CD14-positive monocyte (primary cell): ENCODE measurements at regions not wholly inside any gene's neighbourhood (a gene's known extent, or its start where the extent isn't known, plus 50 kb on each side); places are given as distances from the start of the nearest gene placed in this dataset.

Source experiments
- DNase-seq, 3 donors: peaks; one replicate each; pipeline ENCODE4 v3.0.0-alpha.2; 2011 to 2022
- H2AFZ ChIP-seq: 2 replicates; pipeline ENCODE4 v1.6.0; 2012; ENCODE audit warnings: mild to moderate bottlenecking, low read depth, low read length, inconsistent platforms; ENCODE audit not compliant: insufficient read depth, poor library complexity, severe bottlenecking
- H3K27ac ChIP-seq, 2 donors: 1 replicate in 1 of 2; 2 replicates in 1 of 2; pipeline ENCODE4 v1.5.1; 2012 to 2013; ENCODE audit warnings: low read length in 2 of 2, control low read depth in 1 of 2, inconsistent platforms in 1 of 2, low read depth in 1 of 2, mild to moderate bottlenecking in 1 of 2
- H3K27me3 ChIP-seq, 2 donors: one replicate each; pipeline versions ENCODE4 v1.6.0 to v1.6.1; 2011 to 2013; ENCODE audit warnings: low read length in 2 of 2; ENCODE audit not compliant: control insufficient read depth in 2 of 2, insufficient read depth in 2 of 2
- H3K36me3 ChIP-seq, 2 donors: replicated peaks in 1 of 2; 1 replicate in 1 of 2; 2 replicates in 1 of 2; pipeline versions ENCODE4 v1.5.1 to v1.6.1; 2012 to 2013; ENCODE audit warnings: low read length in 2 of 2, control low read depth in 1 of 2, inconsistent platforms in 1 of 2, mild to moderate bottlenecking in 1 of 2; ENCODE audit not compliant: insufficient read depth in 2 of 2, control insufficient read depth in 1 of 2
- H3K4me1 ChIP-seq, 2 donors: 1 replicate in 1 of 2; 2 replicates in 1 of 2; pipeline versions ENCODE4 v1.5.1 to v1.6.1; 2012 to 2013; ENCODE audit warnings: low read length in 2 of 2, control low read depth in 1 of 2, inconsistent platforms in 1 of 2, mild to moderate bottlenecking in 1 of 2, moderate library complexity in 1 of 2; ENCODE audit not compliant: insufficient read depth in 2 of 2, control insufficient read depth in 1 of 2
- H3K4me2 ChIP-seq: replicated peaks from 2 replicates; pipeline ENCODE3; 2012; ENCODE audit warnings: low read length, moderate library complexity, mild to moderate bottlenecking; ENCODE audit not compliant: poor library complexity, severe bottlenecking; ENCODE audit errors: extremely low read depth
- H3K4me3 ChIP-seq, 3 experiments: fragments of 200-600 bp in 1 of 3; sonication (generic) in 1 of 3; replicated peaks in 1 of 3; 1 replicate in 2 of 3; 2 replicates in 1 of 3; pipeline ENCODE4 v1.5.1; 2011 to 2013; ENCODE audit warnings: low read length in 3 of 3, mild to moderate bottlenecking in 3 of 3, control low read depth in 2 of 3, low read depth in 2 of 3, inconsistent platforms in 1 of 3, moderate library complexity in 1 of 3
- H3K79me2 ChIP-seq: 2 replicates; pipeline ENCODE4 v1.6.0; 2012; ENCODE audit warnings: mild to moderate bottlenecking, control low read depth, inconsistent platforms, low read length, moderate library complexity; ENCODE audit not compliant: insufficient read depth
- H3K9ac ChIP-seq: 2 replicates; pipeline ENCODE4 v1.6.0; 2017; ENCODE audit warnings: low read length, mild to moderate bottlenecking; ENCODE audit not compliant: insufficient read depth, poor library complexity, severe bottlenecking
- H3K9me3 ChIP-seq, 2 donors: replicated peaks in 1 of 2; 1 replicate in 1 of 2; 2 replicates in 1 of 2; pipeline versions ENCODE4 v1.5.1 to v1.6.1; 2012 to 2013; ENCODE audit warnings: low read length in 2 of 2, control low read depth in 1 of 2; ENCODE audit not compliant: control insufficient read depth in 1 of 2, insufficient read depth in 1 of 2
- H4K20me1 ChIP-seq: 2 replicates; pipeline ENCODE4 v1.6.0; 2012; ENCODE audit warnings: mild to moderate bottlenecking, low read length, control low read depth, moderate library complexity; ENCODE audit not compliant: insufficient read depth
- H3K27ac Mint-ChIP-seq, 7 donors: one replicate each; pipeline ENCODE4 v1.8.0; 2020; ENCODE audit warnings: mild to moderate bottlenecking in 7 of 7, mixed read lengths in 7 of 7, moderate library complexity in 6 of 7, inconsistent platforms in 2 of 7
- H3K27me3 Mint-ChIP-seq, 3 donors: one replicate each; pipeline ENCODE4 v1.8.0; 2021 to 2022; ENCODE audit warnings: low read depth in 3 of 3, mild to moderate bottlenecking in 3 of 3, mixed read lengths in 3 of 3, moderate library complexity in 3 of 3, inconsistent platforms in 1 of 3
- H3K36me3 Mint-ChIP-seq, 2 donors: one replicate each; pipeline ENCODE4 v1.8.0; 2020; ENCODE audit warnings: mixed read lengths in 2 of 2, inconsistent platforms in 1 of 2, mild to moderate bottlenecking in 1 of 2
- H3K4me1 Mint-ChIP-seq: one replicate; pipeline ENCODE4 v1.8.0; 2020; ENCODE audit warnings: mild to moderate bottlenecking, mixed read lengths
- H3K4me3 Mint-ChIP-seq, 2 donors: one replicate each; pipeline ENCODE4 v1.8.0; 2020; ENCODE audit warnings: mild to moderate bottlenecking in 2 of 2, mixed read lengths in 2 of 2, moderate library complexity in 1 of 2
- H3K9me3 Mint-ChIP-seq, 7 donors: one replicate each; pipeline ENCODE4 v1.8.0; 2020 to 2022; ENCODE audit warnings: mixed read lengths in 7 of 7, mild to moderate bottlenecking in 6 of 7, moderate library complexity in 6 of 7, inconsistent platforms in 2 of 7
- CTCF ChIP-seq: fragments of 200-600 bp; IDR thresholded peaks from one replicate; pipeline ENCODE4 v1.8.0; 2022; ENCODE audit warnings: antibody characterized with exemption, mild to moderate bottlenecking
- WGBS: methylation state at CpG from one replicate; pipeline ENCODE4 v1.1.5; 2013; ENCODE audit warnings: missing lambda C conversion rate; ENCODE audit not compliant: insufficient coverage; 5-methylcytosine and 5-hydroxymethylcytosine counted together
- intact Hi-C, 2 donors: fragments of 100-400 bp; cut with micrococcal nuclease; formaldehyde crosslinking; loops; one replicate each; pipeline versions ENCODE4 v1.15.0 to v1.15.1; 2023

GRCh38 chrX:39542316-39542715 lies 555.4 kb downstream of the BCOR start:
- H3K4me1 ChIP-seq = no peaks in the 10 kb centered on the region
- no peaks in the 10 kb centered on the region for H4K20me1 ChIP-seq
- H3K27me3 ChIP-seq = no peaks in the 10 kb centered on the region
- Mint-ChIP-seq H3K27me3 (peaks cover 4 to 11% (median 5%) of the 10 kb centered on the region in 3 donors), H3K9me3 (peaks cover 9 to 26% (median 19%) of the 10 kb centered on the region in 7 donors), H3K4me1 (no peaks in the 10 kb centered on the region), H3K36me3 (no peaks in the 10 kb centered on the region), H3K4me3 (no peak overlapping the region), H3K27ac (no peak overlapping the region)
- H3K79me2 ChIP-seq = no peaks in the 10 kb centered on the region
- intact Hi-C loops = no loop called here
- H3K9me3 ChIP-seq = no peaks in the 10 kb centered on the region
- H3K4me3 ChIP-seq = no peak overlapping the region
- no peak overlapping the region for H3K27ac ChIP-seq
- no peaks in the 10 kb centered on the region for H3K36me3 ChIP-seq
- no peak overlapping the region for H2AFZ ChIP-seq
- 91% methylated on average over 4 of the region's 12 CpGs for WGBS
- DNase-seq = no peak
- TF ChIP-seq CTCF = no peak
- H3K4me2 ChIP-seq = no peak overlapping the region
- no peak overlapping the region for H3K9ac ChIP-seq

GRCh38 chrX:39550795-39551361 lies 546.9 kb downstream of the BCOR start:
- H3K9me3 ChIP-seq = no peaks in the 10 kb centered on the region
- DNase-seq = no peak
- no peaks in the 10 kb centered on the region for H3K4me1 ChIP-seq
- H3K36me3 Mint-ChIP-seq = no peaks in the 10 kb centered on the region
- TF ChIP-seq CTCF = no peak
- H3K79me2 ChIP-seq = no peaks in the 10 kb centered on the region
- no peak overlapping the region for H3K27ac Mint-ChIP-seq
- H3K4me3 Mint-ChIP-seq = peak overlapping the region in 1 of 2 donors; percentile 11
- no peak overlapping the region for H2AFZ ChIP-seq
- H4K20me1 ChIP-seq = no peaks in the 10 kb centered on the region
- no peaks in the 10 kb centered on the region for H3K4me1 Mint-ChIP-seq
- H3K9me3 Mint-ChIP-seq = peaks cover 3 to 23% (median 8%) of the 10 kb centered on the region in 7 donors
- H3K27me3 ChIP-seq = no peaks in the 10 kb centered on the region
- H3K27me3 Mint-ChIP-seq = peaks cover 0 to 12% (median 4%) of the 10 kb centered on the region in 3 donors
- intact Hi-C loops = no loop called here
- no peak overlapping the region for H3K9ac ChIP-seq
- no peaks in the 10 kb centered on the region for H3K36me3 ChIP-seq
- H3K4me3 ChIP-seq = no peak overlapping the region
- no peak overlapping the region for H3K4me2 ChIP-seq
- WGBS = no CpG with 5 or more reads among the region's 11 CpGs
- H3K27ac ChIP-seq = no peak overlapping the region
